ENCODE measurements at regions not wholly inside any gene's neighbourhood (a gene's known extent, or its start where the extent isn't known, plus 50 kb on each side); places are given as distances from the start of the nearest gene placed in this dataset.

GRCh38 chrX:30156880-30157560, 58.3 kb upstream of the MAGEB2 start:
- no peak for DNase-seq (ENCODE audit: low read depth, low spot score)
- Histone ChIP-seq H3K9me3 (ENCODE audit: control insufficient read depth, insufficient read depth, low read length) (no peaks in the 10 kb centered on the region), H3K4me1 (ENCODE audit: control insufficient read depth, insufficient read depth, low read length) (peaks cover 3% of the 10 kb centered on the region; the same call in 1 of the 2 replicates), H3K27ac (ENCODE audit: low read length) (no peak overlapping the region), H3K36me3 (ENCODE audit: control insufficient read depth, insufficient read depth, low read length) (no peaks in the 10 kb centered on the region), H3K27me3 (ENCODE audit: control insufficient read depth, insufficient read depth, low read length) (no peaks in the 10 kb centered on the region), H3K4me3 (ENCODE audit: low read length) (no peak overlapping the region)
- WGBS (ENCODE audit: insufficient coverage, insufficient read length): no CpG with 5 or more reads among the region's 4 CpGs

- DNase-seq (ENCODE audit: low read depth, low spot score): no peak
- no CpG with 5 or more reads among the region's 3 CpGs for WGBS (ENCODE audit: insufficient coverage, insufficient read length)
- no peaks in the 10 kb centered on the region for H3K27me3 ChIP-seq (ENCODE audit: control insufficient read depth, insufficient read depth, low read length)
- no peaks in the 10 kb centered on the region for H3K36me3 ChIP-seq (ENCODE audit: control insufficient read depth, insufficient read depth, low read length)
- no peaks in the 10 kb centered on the region for H3K4me1 ChIP-seq (ENCODE audit: control insufficient read depth, insufficient read depth, low read length)
- H3K27ac ChIP-seq (ENCODE audit: low read length): no peak overlapping the region
- H3K4me3 ChIP-seq (ENCODE audit: low read length): no peak overlapping the region
- H3K9me3 ChIP-seq (ENCODE audit: control insufficient read depth, insufficient read depth, low read length): no peaks in the 10 kb centered on the region
These were observed 54.3 kb upstream of the MAGEB2 start for GRCh38 chrX:30161043-30161442.
